ENCODE measurements at regions not wholly inside any gene's neighbourhood (a gene's known extent, or its start where the extent isn't known, plus 50 kb on each side); places are given as distances from the start of the nearest gene placed in this dataset.
"Not testable (repeated sequence)": the region's sequence is repeated elsewhere in the genome, so short reads cannot be mapped to it uniquely, and the experiment has no call there.

- DNase-seq (ENCODE audit: low spot score) = no peak
Measured at GRCh38 chr6:19552076-19552475, 285.1 kb upstream of the ID4 start.

- DNase-seq (ENCODE audit: low spot score) = no peak
Measured at GRCh38 chr6:19552588-19552987, 284.6 kb upstream of the ID4 start.

GRCh38 chr6:19554356-19555225 is 282.6 kb upstream of the ID4 start:
- no peak for DNase-seq (ENCODE audit: low spot score)

- DNase-seq (ENCODE audit: low spot score) = no peak
Measured at GRCh38 chr6:19557191-19557590, 280.0 kb upstream of the ID4 start.

GRCh38 chr6:19558201-19558600 is 279.0 kb upstream of the ID4 start:
- DNase-seq (ENCODE audit: low spot score) = no peak

DNA sequence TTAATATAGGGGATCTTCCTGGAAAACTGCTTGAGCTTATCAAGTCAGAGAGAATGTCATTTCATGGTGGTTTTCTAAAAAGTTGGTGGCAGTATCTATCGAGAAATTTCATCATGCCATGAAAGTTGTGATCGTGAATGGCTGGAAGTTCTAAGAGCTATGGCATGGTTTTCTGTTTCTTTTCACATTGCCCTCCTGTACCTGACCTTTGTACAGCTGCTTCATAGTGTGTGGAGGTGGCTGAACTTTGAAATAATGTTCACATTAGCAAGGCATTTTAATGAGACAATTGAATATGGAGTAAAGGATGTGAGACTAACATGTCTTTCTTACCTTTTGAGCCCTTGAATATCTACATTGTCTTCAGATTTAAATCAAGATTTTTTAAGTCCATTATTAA is 278.2 kb upstream of the ID4 start:
- DNase-seq (ENCODE audit: low spot score) = no peak

DNA sequence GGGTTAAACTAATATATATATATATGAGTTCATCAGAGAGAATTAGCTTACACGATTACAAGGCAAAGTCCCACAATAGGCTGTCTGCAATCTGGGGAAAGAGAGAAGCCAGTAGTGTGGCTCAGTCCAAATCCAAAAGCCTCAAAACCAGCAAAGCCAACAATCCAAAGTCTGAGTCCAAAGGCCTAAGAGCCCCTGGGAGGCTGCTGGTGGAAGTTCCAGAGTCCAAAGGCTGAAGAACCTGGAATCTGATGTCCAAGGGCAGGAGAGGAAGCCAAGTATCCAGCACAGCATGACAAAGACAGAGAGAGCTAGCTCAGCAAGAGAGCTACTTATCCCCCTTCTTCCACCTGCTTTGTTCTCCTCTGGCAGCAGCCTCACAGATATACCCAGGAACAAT is 274.7 kb upstream of the ID4 start:
- DNase-seq (ENCODE audit: low spot score) = no peak

DNA sequence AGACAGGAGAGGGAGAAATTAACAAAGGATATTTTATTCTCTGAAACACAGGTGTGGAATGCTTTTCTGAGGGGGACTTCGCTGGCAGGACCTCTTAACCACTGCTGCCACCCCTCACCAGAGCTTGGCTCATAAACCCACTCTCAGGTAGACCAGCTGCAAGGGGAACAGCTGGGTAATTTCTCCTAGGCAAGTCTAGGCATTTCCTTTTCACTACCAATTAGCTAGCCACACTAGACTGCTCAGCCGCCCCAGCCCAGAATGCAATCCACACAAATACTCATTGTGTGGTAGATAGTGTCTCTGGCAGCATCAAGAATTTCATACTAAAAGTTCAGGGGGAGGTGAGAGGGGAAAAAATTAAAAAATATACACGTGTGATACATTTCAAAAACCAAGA is 267.6 kb upstream of the ID4 start:
- no peak for DNase-seq (ENCODE audit: low spot score)

DNA sequence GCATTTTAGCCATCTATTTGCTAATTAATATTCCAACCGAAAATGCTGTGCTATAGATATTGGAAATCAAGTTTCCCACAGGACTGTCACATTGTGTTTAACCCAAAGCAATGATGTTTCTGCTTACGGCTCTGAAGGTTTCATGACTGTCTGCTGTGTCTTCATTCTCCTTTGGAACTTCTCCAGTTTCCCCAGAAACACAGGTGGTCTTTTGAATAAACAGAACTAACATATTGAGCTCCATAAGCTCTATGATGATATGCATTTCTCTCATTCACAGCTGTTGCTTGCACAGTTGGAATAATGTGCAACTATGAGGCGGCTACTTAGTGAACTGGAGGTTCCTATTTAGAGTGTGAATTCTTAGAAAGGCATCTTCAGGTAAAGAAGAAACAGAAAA is 266.0 kb upstream of the ID4 start:
- DNase-seq (ENCODE audit: low spot score) = no peak

GRCh38 chr6:19578481-19578880 is 258.7 kb upstream of the ID4 start:
- DNase-seq (ENCODE audit: low spot score) = no peak

- DNase-seq (ENCODE audit: low spot score) = not testable (repeated sequence)
Measured at GRCh38 chr6:19584207-19584606, 253.0 kb upstream of the ID4 start.

GRCh38 chr6:19587238-19587942 is 249.8 kb upstream of the ID4 start:
- DNase-seq (ENCODE audit: low spot score) = no peak

DNA sequence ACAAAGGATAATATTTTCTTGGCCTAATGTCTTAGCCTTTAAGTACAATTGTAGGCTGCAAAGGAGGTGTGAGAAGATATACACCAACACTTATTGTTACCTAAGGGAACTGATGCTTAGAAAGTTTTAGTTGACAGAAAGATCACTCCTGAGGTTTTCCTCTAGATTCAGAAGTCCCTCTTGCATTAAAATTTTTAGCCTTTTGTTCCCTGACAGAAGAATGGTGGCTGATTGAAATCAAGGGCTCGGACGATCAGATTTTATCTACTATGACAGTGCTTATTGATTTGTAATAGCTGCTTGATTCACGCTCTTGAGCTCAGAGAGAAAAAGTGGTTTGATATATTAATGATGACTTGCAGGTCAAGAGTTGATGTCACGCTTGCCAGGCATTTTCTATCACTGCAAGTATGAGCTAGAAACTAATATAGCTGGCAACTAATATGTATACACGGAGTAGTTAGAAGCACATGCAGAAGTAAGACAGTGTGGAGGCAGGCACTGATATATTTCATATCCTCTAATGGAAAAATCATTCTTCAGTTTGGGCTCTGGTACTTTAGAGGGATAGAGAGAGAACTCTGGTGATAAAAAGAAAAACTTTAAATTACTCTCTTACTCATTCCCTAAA is 246.6 kb upstream of the ID4 start:
- no peak for DNase-seq (ENCODE audit: low spot score)

DNA sequence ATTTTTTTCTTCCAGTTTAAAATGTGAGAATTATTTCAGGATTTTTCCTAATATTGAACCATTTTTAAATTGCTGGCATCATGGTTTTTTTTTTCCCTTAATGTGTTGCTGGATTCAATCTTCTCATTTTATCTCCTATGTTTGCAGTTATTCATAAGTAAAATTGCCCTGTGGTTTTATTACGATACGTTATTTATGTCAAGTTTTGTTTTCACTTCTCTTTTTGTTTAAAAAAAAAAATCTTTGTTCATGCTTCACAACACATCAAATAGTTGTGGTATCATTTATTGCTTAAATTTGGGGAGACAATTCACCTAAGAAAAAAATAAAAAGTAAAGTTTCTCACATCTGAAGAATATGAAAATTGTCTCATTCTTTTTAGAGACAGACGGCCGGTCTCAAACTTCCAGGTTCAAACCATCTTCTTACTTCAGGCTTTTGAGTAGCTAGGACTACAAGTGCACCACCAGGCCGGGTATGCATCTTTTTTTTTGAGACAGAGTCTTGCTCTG is 239.3 kb upstream of the ID4 start:
- DNase-seq (ENCODE audit: low spot score) = no peak

DNA sequence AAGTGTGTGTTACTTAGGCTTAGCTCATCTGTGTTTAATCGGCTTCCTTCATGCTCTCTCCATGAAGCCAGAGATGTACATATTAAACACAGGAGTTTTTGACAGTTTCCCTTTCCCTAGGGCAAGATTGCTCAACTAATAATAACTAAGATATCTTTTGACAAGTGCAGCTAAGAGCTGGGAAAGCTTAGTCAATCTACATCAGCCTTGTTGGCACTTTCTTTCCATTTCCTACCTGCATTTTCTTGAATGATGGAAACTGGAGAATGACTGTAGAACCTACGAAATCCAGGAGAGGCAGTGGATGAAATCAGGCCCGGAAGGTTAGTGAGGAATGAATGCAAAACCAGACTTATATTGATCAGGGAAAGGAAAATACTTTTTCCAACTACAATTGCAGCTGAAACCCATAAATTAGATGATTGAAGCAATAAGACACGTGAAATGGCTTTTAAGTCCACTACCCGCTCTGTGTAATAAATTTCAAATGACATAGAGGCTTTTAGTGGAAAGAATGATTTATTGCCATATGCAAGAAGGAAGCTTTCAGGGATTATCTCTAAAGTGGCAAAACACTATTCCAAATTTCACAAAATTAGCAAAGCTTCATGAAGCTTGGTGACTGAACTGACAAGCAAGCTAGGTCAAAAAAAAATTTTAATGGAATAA is 237.2 kb upstream of the ID4 start:
- no peak for DNase-seq (ENCODE audit: low spot score)

DNA sequence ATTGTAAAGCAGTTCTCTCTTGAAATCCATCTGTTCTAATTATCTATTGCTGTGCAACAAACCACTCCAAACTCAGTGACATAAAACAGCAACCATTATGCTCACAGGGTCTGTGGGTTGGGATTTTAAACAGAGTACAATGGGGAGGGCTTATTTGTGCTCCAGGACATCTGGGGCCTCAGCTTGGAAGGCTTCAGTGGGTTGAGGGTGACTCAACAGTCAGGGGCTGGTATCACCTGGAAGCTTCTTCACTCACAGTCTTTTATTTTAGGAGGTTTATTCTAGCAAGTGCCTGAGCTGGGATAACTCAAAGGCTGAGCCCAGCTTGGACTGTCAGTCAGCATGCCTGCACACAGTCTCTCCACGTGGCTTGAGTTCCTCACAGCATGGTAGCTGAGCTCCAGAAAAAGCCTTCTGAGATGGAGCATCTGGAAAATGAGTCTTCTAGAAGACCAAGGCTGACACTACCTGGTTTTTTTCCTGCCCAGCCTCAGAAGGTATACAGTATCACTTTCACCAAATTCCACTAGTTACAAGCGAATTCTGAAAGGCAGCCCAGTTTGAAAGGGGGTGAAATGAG is 234.6 kb upstream of the ID4 start:
- no peak for DNase-seq (ENCODE audit: low spot score)

GRCh38 chr6:19603721-19604120 is 233.4 kb upstream of the ID4 start:
- DNase-seq (ENCODE audit: low spot score) = no peak

DNA sequence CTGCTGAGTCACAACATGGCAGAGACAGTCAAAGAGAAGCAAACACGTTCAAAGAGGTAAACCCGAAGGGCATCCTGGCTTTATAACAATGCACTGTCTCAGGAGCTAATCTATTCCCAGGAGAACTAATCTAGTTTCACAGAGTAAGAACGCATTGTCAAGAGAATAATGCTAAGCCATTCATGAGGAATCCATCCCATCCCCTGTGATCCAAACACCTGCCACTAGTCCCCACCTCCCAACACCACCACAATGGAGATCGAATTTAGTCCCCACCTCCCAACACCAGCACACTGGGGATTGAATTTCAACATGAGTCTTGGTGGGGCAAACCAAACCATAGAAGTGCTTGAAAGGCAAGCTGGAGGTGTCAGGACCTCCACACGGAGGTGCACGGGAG is 231.5 kb upstream of the ID4 start:
- no peak for DNase-seq (ENCODE audit: low spot score)

DNA sequence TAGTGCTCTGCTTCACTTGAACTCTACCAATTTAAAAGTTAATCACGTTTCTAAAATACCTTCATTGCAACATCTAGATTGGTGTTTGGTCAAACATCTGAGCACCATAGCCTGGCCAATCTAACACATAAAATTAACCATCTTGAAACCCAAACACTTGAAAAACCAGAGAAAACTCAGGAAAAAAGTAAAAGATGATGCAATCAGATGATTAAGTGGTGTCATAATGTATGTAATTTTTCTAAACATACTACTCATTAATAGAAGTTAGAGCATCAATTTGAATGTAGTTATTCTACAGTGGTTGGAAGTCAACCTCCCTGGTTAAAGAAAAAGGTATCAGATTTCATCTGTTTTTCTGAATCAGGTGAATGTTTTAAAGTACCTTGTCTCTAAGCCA is 228.6 kb upstream of the ID4 start:
- no peak for DNase-seq (ENCODE audit: low spot score)

- no peak for DNase-seq (ENCODE audit: low spot score)
Measured at GRCh38 chr6:19609972-19610641, 227.1 kb upstream of the ID4 start.

- not testable (repeated sequence) for DNase-seq (ENCODE audit: low spot score)
Measured at GRCh38 chr6:19612672-19613466, 224.3 kb upstream of the ID4 start.
